ENCODE measurements at regions not wholly inside any gene's neighbourhood (a gene's known extent, or its start where the extent isn't known, plus 50 kb on each side); places are given as distances from the start of the nearest gene placed in this dataset.

DNA sequence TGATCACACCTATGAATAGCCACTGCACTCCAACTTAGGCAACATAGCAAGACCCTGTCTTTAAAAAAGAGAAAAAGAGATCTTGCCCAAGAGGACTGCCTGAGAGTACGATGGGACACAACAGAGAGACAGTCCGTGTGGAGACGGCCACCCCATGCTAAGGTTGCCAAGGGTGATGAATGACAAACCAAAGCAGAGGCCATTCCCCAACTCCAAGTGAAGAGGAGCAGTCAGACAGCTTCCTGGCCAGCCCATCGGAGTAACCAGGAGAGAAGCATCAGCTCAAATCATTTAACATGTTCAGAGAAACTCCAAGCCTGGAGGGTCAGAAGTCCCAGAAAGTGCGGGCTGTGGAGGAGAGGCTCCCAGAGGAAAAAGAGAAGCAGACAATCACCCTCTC, 63.9 kb upstream of the SUB1 start:
- no peak for ATAC-seq
- no peak overlapping the region for H3K27ac ChIP-seq (ENCODE audit: low read length)
- no peak overlapping the region for H2AFZ ChIP-seq (ENCODE audit: low read length)
- no peak overlapping the region for H3K4me2 ChIP-seq (ENCODE audit: low read length)
- ChIA-PET POLR2A (ENCODE audit: unreplicated experiment) (no interaction called here), CTCF (no interaction called here)
- BruUV-seq (replicated peaks), result no TSS peak
- H3K9me2 ChIP-seq (replicated peaks; ENCODE audit: low read length), result no peaks in the 10 kb centered on the region
- TF ChIP-seq EZH2 (IDR thresholded peaks at IDR 0.05; ENCODE audit: low read length, unreplicated experiment) (no peak), EZH2phosphoT487 (IDR thresholded peaks at IDR 0.05; ENCODE audit: borderline replicate concordance, low read length) (no peak)
- TF ChIP-seq, protein P1, sequence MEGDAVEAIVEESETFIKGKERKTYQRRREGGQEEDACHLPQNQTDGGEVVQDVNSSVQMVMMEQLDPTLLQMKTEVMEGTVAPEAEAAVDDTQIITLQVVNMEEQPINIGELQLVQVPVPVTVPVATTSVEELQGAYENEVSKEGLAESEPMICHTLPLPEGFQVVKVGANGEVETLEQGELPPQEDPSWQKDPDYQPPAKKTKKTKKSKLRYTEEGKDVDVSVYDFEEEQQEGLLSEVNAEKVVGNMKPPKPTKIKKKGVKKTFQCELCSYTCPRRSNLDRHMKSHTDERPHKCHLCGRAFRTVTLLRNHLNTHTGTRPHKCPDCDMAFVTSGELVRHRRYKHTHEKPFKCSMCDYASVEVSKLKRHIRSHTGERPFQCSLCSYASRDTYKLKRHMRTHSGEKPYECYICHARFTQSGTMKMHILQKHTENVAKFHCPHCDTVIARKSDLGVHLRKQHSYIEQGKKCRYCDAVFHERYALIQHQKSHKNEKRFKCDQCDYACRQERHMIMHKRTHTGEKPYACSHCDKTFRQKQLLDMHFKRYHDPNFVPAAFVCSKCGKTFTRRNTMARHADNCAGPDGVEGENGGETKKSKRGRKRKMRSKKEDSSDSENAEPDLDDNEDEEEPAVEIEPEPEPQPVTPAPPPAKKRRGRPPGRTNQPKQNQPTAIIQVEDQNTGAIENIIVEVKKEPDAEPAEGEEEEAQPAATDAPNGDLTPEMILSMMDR (conservative IDR thresholded peaks at IDR 0.05; ENCODE audit: low read depth, low read length), result no peak
- no peak overlapping the region for H3K9ac ChIP-seq (ENCODE audit: low read length)
- H4K20me1 ChIP-seq (ENCODE audit: low read length), result no peaks in the 10 kb centered on the region
- no peaks in the 10 kb centered on the region for H3K36me3 ChIP-seq (ENCODE audit: low read depth, low read length)
- intact Hi-C loops (cut with micrococcal nuclease), result no loop called here
- no peaks in the 10 kb centered on the region for H3K27me3 ChIP-seq (ENCODE audit: low read length)
- no peaks in the 10 kb centered on the region for H3F3A ChIP-seq (ENCODE audit: low read length, unreplicated experiment)
- H3K79me2 ChIP-seq (ENCODE audit: low read length), result no peaks in the 10 kb centered on the region
- H3K4me3 ChIP-seq (ENCODE audit: low read length), result no peak overlapping the region
- H3K4me1 ChIP-seq (ENCODE audit: insufficient read depth, low read length), result peaks cover 24% of the 10 kb centered on the region; the same call in 1 of the 2 replicates
- H3K9me3 ChIP-seq (ENCODE audit: low read length), result no peaks in the 10 kb centered on the region
- no peak for DNase-seq

DNA sequence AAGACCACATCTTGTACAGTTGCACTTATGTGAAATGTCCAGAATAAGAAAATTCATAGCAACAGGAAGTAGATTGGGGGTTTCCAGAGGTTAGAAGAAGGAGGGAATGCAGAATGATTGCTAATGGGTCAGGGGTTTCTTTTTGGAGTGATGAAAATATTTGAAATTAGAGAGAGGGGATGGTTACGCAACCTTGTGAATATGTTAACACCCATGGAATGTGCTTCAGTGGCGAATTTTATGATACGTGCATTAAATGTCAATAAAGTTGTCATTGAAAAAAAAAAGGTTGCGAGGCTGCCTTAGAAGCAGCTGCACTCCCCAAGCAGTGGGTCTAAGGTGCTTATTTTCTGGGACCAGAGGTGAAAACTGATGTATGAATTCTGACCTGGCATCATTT, 64.4 kb upstream of the SUB1 start:
- ATAC-seq (no peak), DNase-seq (peak; percentile 30)
- Histone ChIP-seq H3K9ac (ENCODE audit: low read length) (no peak overlapping the region), H3K27me3 (ENCODE audit: low read length) (no peaks in the 10 kb centered on the region), H3K9me3 (ENCODE audit: low read length) (no peaks in the 10 kb centered on the region), H3K9me2 (replicated peaks; ENCODE audit: low read length) (no peaks in the 10 kb centered on the region), H3K4me1 (ENCODE audit: insufficient read depth, low read length) (peaks cover 24% of the 10 kb centered on the region; the same call in 1 of the 2 replicates), H4K20me1 (ENCODE audit: low read length) (no peaks in the 10 kb centered on the region), H3K27ac (ENCODE audit: low read length) (no peak overlapping the region), H2AFZ (ENCODE audit: low read length) (no peak overlapping the region), H3K36me3 (ENCODE audit: low read depth, low read length) (no peaks in the 10 kb centered on the region), H3K4me3 (ENCODE audit: low read length) (no peak overlapping the region), H3K79me2 (ENCODE audit: low read length) (no peaks in the 10 kb centered on the region), H3K4me2 (ENCODE audit: low read length) (no peak overlapping the region), H3F3A (ENCODE audit: low read length, unreplicated experiment) (no peaks in the 10 kb centered on the region)
- ChIA-PET CTCF (no interaction called here), POLR2A (ENCODE audit: unreplicated experiment) (no interaction called here)
- intact Hi-C loops (cut with micrococcal nuclease), result no loop called here
- no TSS peak for BruUV-seq (replicated peaks)
- TF ChIP-seq EZH2 (IDR thresholded peaks at IDR 0.05; ENCODE audit: low read length, unreplicated experiment) (no peak), EZH2phosphoT487 (IDR thresholded peaks at IDR 0.05; ENCODE audit: borderline replicate concordance, low read length) (no peak)
- TF ChIP-seq, protein P1 (conservative IDR thresholded peaks at IDR 0.05; ENCODE audit: low read depth, low read length), result no peak

DNA sequence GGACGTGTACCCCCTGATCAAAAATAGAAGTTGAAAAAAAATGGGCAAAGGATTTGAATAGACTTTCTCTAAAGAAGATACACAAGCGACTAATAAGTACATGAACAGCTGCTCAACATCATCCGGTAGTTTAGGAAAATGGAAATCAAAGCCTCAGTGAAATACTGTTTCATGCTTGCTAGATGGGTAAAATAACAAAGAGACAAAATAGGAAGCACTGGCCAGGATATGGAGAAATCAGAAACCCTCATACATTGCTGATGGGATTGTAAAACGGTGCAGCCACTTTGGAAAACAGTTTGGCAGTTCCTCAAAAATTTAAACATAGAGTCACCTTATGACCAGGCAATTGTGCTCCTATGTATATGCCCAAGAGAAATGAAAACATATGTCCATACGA, 65.0 kb upstream of the SUB1 start:
- ChIA-PET CTCF (no interaction called here), POLR2A (ENCODE audit: unreplicated experiment) (no interaction called here)
- no peak overlapping the region for H3K4me3 ChIP-seq (ENCODE audit: low read length)
- H2AFZ ChIP-seq (ENCODE audit: low read length), result no peak overlapping the region
- H3K9ac ChIP-seq (ENCODE audit: low read length), result no peak overlapping the region
- H3K27ac ChIP-seq (ENCODE audit: low read length), result no peak overlapping the region
- no peaks in the 10 kb centered on the region for H3K9me3 ChIP-seq (ENCODE audit: low read length)
- no peaks in the 10 kb centered on the region for H3K36me3 ChIP-seq (ENCODE audit: low read depth, low read length)
- H3K27me3 ChIP-seq (ENCODE audit: low read length), result no peaks in the 10 kb centered on the region
- ATAC-seq (no peak), DNase-seq (no peak)
- no peaks in the 10 kb centered on the region for H3F3A ChIP-seq (ENCODE audit: low read length, unreplicated experiment)
- no peak overlapping the region for H3K4me2 ChIP-seq (ENCODE audit: low read length)
- BruUV-seq (replicated peaks), result no TSS peak
- H3K79me2 ChIP-seq (ENCODE audit: low read length), result no peaks in the 10 kb centered on the region
- H4K20me1 ChIP-seq (ENCODE audit: low read length), result no peaks in the 10 kb centered on the region
- TF ChIP-seq EZH2phosphoT487 (IDR thresholded peaks at IDR 0.05; ENCODE audit: borderline replicate concordance, low read length), result no peak
- no peak for TF ChIP-seq EZH2 (IDR thresholded peaks at IDR 0.05; ENCODE audit: low read length, unreplicated experiment)
- TF ChIP-seq, protein P1 (conservative IDR thresholded peaks at IDR 0.05; ENCODE audit: low read depth, low read length), result no peak
- no peaks in the 10 kb centered on the region for H3K9me2 ChIP-seq (replicated peaks; ENCODE audit: low read length)
- H3K4me1 ChIP-seq (ENCODE audit: insufficient read depth, low read length), result peaks cover 24% of the 10 kb centered on the region; the same call in 1 of the 2 replicates
- intact Hi-C loops (cut with micrococcal nuclease), result no loop called here
